Stimulated activated CD8-positive, alpha-beta memory T cell treated with anti-CD3 and anti-CD28 coated beads, Interleukin-7, amount 100 ng/mL, for 48 hours (primary cell): ENCODE measurements at regions not wholly inside any gene's neighbourhood (a gene's known extent, or its start where the extent isn't known, plus 50 kb on each side); places are given as distances from the start of the nearest gene placed in this dataset.
"Not testable (repeated sequence)": the region's sequence is repeated elsewhere in the genome, so short reads cannot be mapped to it uniquely, and the experiment has no call there.

Experiments
- DNase-seq, 2 donors: peaks; one replicate each; pipeline ENCODE4 v3.0.0-alpha.2; 2020; ENCODE audit warnings: low read depth in 1 of 2; ENCODE audit errors: extremely low read depth in 1 of 2

DNA sequence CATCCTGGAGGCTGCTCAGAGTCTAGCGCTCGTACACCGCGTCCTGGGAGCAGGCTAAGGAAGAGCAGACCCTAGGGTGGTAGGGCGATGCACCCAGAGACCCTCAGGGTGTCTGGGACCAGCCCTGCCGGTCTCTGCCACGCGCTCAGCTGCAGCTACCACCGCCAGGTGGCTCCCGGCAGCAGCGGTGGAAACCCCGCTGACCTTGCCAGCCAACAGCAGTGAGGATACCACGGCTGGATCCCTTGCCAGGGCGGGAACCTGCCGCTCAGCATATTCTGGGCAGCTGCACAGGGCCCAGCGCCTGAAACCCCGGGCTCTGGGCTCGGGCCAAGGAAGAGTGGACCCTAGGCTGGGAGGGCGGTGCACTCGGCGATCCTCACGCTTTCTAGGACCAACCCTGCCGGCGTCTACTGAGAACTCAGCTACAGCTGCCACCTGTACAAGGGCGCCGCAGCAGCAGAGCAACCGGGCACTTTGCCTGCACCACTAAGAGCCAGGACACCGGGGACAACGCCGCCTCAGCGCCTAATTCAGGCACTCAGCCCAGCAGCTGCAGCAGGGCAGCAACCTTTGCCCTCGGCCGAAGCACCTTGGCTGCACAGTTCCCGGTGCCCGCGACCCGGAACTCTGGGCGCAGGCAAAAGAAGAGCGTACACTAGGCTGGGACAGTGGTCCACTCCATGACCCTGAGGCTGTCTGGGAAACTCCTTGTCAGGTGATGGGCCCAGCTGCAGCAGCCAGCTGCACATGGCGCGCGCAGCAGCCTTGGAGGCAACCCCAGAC, 80.8 kb downstream of the POTEB2 start:
- not testable (repeated sequence) for DNase-seq

DNA sequence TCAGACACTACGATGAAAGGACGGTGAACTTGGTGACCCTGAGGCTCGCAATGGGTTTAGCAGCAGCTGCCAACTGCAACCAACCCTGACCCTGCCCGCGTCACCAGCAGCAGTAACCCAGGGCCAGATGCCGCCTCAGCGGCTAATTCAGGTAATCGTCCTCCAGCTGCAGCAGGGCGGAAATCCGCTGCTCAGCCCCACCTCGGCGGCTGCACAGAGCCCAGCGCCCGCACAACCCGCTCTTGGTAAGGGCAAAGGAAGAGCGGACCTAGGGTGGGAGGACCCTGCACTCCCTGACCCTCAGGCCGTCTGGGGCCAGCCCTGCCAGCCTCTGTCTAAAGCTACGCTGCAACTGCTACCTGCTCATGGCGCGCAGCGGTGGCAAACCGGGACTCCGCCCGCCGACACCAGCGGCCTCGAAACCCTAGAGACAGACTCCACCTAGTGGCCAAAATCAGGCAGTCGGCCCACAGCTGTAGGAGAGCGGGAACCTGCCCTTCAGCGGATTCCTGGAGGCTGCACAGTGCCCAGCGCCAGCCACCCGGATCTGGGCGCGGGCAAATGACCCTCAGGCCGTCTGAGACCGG, 82.4 kb downstream of the POTEB2 start:
- not testable (repeated sequence) for DNase-seq

DNA sequence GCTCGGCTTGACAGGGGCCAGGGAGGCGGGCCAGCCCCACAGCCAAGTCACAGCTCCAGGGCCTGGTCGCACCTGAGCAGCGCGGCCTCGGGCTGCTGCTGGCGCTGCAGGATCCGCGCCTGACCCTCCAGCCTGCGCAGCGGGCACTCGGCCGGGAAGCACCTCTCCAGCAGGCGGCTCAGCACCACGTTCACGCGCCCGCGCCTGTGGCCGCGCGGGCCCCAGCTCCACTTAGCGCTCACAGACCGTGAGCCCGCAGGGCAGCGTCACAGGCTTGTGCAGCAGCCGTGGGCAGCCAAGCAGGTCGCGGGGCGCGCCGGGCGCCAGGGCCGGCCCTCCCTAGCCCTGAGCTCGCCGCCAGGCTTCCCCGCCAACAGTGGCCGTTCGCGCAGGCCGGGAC, 90.7 kb downstream of the POTEB2 start:
- not testable (repeated sequence) for DNase-seq

DNA sequence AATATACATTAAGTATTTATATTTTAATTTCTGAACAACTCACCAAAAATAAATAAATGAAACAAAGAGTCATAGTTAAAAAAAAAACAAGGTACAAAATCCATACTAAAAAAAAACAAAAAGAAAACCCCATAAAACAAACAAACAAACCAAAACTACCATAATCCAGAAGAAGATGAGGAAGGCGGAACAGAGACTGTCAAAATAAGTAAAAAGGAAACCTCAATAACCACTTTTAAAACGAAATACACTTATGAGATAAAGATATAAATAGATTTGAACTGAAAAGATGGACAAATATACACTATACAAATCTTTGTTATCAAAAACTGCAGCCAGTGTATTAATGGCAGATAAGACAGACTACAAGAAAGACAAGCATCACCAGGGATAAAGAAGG, 98.2 kb downstream of the POTEB2 start:
- not testable (repeated sequence) for DNase-seq

- not testable (repeated sequence) for DNase-seq
These were observed 103.7 kb downstream of the POTEB2 start for GRCh38 chr15:20762422-20762821.

DNA sequence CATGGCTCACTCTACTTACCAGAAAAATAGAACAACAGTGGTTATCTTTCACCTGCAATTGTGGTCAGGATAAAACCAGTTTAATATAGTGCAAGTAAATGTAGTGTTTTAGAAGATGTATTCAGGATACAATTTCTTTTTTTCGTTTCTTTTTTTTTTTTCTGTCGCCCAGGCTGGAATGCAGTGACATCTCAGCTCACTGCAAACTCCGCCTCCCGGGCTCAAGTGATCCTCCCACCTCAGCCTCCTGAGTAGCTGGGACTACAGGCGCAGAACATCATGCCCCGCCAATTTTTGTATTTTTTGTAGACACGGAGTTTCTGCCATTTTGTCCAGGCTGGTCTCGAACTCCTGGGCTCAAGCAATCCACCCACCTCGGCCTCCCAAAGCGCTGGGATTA, 109.7 kb downstream of the POTEB2 start:
- not testable (repeated sequence) for DNase-seq

- DNase-seq = peak in 1 of 2 donors; percentile 42
These were observed 110.3 kb downstream of the POTEB2 start for GRCh38 chr15:20755665-20756398.

DNA sequence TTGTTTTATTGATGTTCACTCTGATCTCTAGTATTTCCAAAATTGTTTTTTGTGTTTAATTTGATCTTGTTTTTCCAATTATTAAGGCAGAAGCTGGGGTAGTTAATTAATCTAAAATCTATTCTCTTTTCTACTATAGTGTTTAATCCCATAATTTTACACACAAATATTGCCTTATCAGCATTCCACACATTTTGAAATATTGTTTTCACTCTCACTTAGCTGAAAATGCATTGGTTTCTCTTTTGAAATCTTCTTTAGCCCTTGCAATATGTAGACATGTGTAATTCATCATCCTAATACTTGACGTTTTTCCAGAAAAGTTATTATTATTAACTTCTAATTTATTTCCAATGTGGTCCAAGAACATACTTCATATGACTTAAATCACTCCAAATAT, 132.6 kb downstream of the POTEB2 start:
- not testable (repeated sequence) for DNase-seq
